ENCODE measurements at regions not wholly inside any gene's neighbourhood (a gene's known extent, or its start where the extent isn't known, plus 50 kb on each side); places are given as distances from the start of the nearest gene placed in this dataset.

DNA sequence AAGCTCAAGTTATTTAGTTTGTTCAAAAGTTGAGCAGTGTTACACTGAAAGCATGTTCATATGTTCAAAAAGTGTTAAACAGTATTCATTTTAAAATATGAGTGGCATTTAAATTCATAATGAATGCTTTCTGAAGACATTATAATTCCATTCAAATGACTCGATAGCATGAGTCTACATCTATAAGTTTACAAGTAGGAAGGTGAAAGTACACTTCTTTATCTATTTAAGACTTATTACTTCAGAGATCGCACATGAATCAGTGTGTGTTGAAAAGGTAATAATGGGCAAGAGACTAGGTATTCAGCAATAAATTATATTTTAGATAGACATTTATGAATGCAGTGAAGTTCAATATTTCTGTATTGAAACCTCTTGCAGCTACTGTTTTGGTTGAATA, 456.1 kb downstream of the GRXCR1 start:
- no peak overlapping the region for H2AFZ ChIP-seq (ENCODE audit: low read length)
- in situ Hi-C loops (cut with HindIII; ENCODE audit: extremely low pct_ligation_motif_present, low pct_unique_long_range_greater_than_20kb) (no loop called here), intact Hi-C loops (cut with micrococcal nuclease; ENCODE audit: unreplicated experiment) (no loop called here)
- no peaks in the 10 kb centered on the region for H3K79me2 ChIP-seq (ENCODE audit: insufficient read depth, low read length)
- BruUV-seq (replicated peaks), result no TSS peak
- ChIA-PET POLR2A (no interaction called here), CTCF (ENCODE audit: low intra/inter-chr PET ratio, low total read pairs) (no interaction called here)
- 71% methylated on average over 2 of the region's 2 CpGs for WGBS (ENCODE audit: low lambda C conversion rate)
- FAIRE-seq (no peak), ATAC-seq (no peak), DNase-seq (ENCODE audit: low spot score) (no peak)
- no peak overlapping the region for H3K9ac ChIP-seq (ENCODE audit: insufficient read depth, low read depth, low read length)
- no peak overlapping the region for H3K4me3 ChIP-seq (replicated peaks in 1 of 3; ENCODE audit: insufficient read depth in 1 of 3, low read depth in 2 of 3, low read length in 3 of 3)
- TF ChIP-seq PBX3 (CRISPR knock-in tag; IDR thresholded peaks at IDR 0.05; ENCODE audit: borderline replicate concordance) (no peak), ZNF83 (CRISPR knock-in tag; IDR thresholded peaks at IDR 0.05; ENCODE audit: borderline replicate concordance) (no peak), SMAD1 (CRISPR knock-in tag; IDR thresholded peaks at IDR 0.05; ENCODE audit: borderline replicate concordance, low read depth) (no peak), SP1 (IDR thresholded peaks at IDR 0.05) (no peak), SP1 (CRISPR knock-in tag; IDR thresholded peaks at IDR 0.05) (no peak), IKZF4 (CRISPR knock-in tag; IDR thresholded peaks at IDR 0.05; ENCODE audit: borderline replicate concordance, low read depth, not compliant biosample characterization) (no peak), AFF4 (CRISPR knock-in tag; IDR thresholded peaks at IDR 0.05) (no peak), SP140L (CRISPR knock-in tag; IDR thresholded peaks at IDR 0.05; ENCODE audit: borderline replicate concordance) (no peak), DZIP1 (CRISPR knock-in tag; IDR thresholded peaks at IDR 0.05) (no peak), ZNF18 (CRISPR knock-in tag; IDR thresholded peaks at IDR 0.05; ENCODE audit: insufficient replicate concordance) (no peak), KDM4B (CRISPR knock-in tag; IDR thresholded peaks at IDR 0.05) (no peak), SSRP1 (CRISPR knock-in tag; IDR thresholded peaks at IDR 0.05) (no peak), NFE2L1 (CRISPR knock-in tag; IDR thresholded peaks at IDR 0.05; ENCODE audit: borderline replicate concordance) (no peak), SMARCE1 (IDR thresholded peaks at IDR 0.05; ENCODE audit: borderline replicate concordance) (no peak)
- TF ChIP-seq, protein P1, sequence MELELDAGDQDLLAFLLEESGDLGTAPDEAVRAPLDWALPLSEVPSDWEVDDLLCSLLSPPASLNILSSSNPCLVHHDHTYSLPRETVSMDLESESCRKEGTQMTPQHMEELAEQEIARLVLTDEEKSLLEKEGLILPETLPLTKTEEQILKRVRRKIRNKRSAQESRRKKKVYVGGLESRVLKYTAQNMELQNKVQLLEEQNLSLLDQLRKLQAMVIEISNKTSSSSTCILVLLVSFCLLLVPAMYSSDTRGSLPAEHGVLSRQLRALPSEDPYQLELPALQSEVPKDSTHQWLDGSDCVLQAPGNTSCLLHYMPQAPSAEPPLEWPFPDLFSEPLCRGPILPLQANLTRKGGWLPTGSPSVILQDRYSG (CRISPR knock-in tag; IDR thresholded peaks at IDR 0.05), result no peak
- no peak overlapping the region for H3K4me2 ChIP-seq (ENCODE audit: low read depth, low read length)
- peaks cover 29% of the 10 kb centered on the region for H3K4me1 ChIP-seq (ENCODE audit: insufficient read depth, low read length)
- no peak overlapping the region for H3K27ac ChIP-seq (ENCODE audit: extremely low read length, insufficient read depth, low read length)
- peaks cover 28% of the 10 kb centered on the region for H3K9me3 ChIP-seq (ENCODE audit: low read length)
- H3K27me3 ChIP-seq (ENCODE audit: control insufficient read depth in 1 of 2, insufficient read depth in 2 of 2, low read length in 2 of 2), result no peaks in the 10 kb centered on the region
- H3K36me3 ChIP-seq (replicated peaks in 1 of 2; ENCODE audit: control insufficient read depth in 1 of 2, insufficient read depth in 2 of 2, low read length in 2 of 2), result no peaks in the 10 kb centered on the region
- H4K20me1 ChIP-seq (ENCODE audit: insufficient read depth, low read length), result no peaks in the 10 kb centered on the region

Data from HepG2 (cell line).